M059J (cell line): ENCODE measurements at regions not wholly inside any gene's neighbourhood (a gene's known extent, or its start where the extent isn't known, plus 50 kb on each side); places are given as distances from the start of the nearest gene placed in this dataset.
A peak's percentile ranks its signal among the peaks of the same experiment; 100 is the strongest.

Experiments
- DNase-seq: peaks from one replicate; pipeline ENCODE4 v3.0.0-alpha.2; 2012; ENCODE audit warnings: low read depth

DNA sequence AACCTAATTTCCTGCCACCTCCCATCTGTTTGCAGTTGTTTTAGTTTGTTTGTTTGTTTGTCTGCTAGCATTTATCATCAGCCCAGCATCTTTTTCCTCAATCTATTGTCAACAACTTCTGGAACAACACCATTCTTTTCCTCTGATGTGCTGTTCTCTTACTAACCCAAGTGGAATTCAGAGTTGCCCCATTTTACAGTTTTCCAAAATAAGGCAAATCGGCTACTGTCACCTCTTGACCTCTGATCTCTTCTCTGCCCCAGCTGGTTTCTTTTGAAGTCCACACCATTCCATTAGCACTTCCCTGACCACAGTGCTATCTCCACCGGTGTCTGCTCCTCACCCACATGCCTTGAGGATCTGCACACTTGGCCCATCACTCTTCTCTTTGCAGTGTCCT is 102.4 kb downstream of the EFNB2 start:
- no peak for DNase-seq

DNA sequence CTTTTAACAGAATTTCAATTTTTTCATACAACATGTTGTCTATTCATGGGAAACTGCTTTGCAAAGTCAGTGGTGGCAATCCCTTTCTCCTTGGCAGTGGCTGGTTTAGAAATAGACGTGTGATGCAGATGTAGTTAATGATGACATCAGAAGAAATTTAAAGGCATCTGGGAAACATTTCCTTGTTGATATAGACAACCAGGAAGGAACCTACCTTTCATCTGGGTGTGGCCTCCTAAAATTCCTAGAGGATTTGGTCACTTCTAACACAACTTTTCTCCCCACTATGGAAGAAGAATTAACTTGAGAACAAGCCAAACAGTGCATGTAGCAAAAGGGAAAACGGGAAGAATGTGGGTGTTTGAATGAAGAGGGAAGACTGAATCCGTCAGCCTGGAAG is 102.8 kb downstream of the EFNB2 start:
- no peak for DNase-seq

DNA sequence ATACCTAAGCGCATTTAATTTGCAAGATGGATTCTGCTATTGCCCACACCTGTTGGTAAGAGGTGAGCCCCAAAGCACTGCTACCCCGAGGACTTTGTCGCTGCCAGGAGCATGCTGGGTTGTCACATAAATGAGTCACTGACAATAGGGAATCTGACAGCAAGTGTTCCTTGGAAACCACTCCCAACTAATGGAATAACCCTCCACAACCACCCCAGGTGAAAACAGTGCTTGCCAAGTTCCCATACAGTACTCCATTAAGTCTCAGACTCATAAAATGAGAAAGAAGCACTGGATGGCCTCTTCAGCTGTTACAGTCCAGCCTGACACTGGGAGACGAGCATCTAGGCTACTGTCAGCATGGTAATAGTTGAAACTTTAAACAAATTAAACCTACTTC is 108.6 kb downstream of the EFNB2 start:
- DNase-seq = no peak

DNA sequence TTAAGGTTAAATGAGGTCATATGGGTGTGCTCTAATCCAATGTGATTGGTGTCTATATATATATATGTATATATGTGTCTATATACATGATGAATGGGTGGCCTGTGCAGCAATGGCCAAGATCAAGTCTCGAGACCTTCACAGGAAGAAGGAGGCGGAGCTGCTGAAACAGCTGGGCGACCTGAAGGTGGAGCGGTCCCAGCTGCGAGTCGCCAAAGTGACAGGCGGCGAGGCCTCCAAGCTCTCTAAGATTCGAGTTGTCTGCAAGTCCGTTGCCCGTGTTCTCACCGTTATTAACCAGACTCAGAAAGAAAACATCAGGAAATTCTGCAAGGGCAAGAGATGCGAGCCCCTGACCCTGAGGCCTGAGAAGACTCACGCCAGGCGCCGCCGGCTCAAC is 109.8 kb downstream of the EFNB2 start:
- DNase-seq = no peak

DNA sequence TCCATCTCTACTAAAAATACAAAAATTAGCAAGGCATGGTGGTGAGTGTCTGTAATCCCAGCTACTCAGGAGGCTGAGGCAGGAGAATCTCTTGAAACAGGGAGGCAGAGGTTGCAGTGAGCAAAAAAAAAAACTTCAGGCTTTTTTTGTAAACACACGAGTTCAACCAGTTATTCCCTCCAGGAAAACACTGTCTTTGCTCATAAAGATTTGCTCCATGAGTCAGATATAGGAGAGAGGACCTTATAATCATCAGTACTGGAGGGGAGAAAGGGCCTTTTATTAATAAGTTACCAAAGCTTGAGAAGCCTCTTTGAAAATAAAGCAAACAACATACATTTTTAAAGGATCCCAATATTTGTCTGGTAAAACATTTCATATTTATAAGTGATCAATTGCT is 110.7 kb downstream of the EFNB2 start:
- peak; percentile 5 for DNase-seq

DNA sequence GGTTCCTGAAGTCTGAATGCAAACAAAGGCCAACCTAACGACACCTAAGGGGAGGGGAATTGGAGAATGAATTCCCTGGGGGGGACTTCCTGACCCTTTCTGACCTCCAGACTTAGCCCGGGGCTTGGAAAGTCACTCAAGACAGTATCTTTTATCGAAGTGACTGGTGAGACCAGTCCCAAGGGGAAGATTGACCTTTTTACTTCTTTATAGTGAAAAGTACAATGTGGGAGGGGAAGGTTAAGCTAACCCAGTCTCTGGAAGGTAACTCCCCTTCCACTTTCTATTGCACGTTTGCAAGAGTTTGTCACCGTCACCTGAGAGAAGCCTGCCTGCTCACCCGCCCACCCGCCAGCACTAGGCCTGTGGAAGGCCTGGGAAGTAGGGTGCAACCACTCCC is 111.9 kb downstream of the EFNB2 start:
- DNase-seq = no peak

DNA sequence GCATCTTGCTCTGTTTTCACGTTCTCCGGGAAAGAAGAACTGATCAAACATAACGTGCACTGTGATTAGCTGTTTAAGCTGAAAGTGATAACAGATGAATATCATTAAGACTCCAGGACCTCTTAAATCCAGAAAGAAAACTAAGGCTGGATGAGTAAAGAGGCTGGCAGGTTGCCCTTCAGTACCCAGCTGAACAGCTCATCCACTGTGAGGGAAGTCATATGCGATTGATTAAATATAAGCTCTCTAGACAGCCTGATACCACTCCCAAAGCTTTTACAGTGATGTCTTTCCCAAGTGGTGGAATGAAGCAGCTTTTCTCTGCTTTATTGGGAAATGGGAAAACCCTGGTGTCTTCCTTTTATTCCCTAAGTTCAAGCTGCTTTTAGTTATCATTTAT is 116.9 kb downstream of the EFNB2 start:
- DNase-seq = peak; percentile 48

DNA sequence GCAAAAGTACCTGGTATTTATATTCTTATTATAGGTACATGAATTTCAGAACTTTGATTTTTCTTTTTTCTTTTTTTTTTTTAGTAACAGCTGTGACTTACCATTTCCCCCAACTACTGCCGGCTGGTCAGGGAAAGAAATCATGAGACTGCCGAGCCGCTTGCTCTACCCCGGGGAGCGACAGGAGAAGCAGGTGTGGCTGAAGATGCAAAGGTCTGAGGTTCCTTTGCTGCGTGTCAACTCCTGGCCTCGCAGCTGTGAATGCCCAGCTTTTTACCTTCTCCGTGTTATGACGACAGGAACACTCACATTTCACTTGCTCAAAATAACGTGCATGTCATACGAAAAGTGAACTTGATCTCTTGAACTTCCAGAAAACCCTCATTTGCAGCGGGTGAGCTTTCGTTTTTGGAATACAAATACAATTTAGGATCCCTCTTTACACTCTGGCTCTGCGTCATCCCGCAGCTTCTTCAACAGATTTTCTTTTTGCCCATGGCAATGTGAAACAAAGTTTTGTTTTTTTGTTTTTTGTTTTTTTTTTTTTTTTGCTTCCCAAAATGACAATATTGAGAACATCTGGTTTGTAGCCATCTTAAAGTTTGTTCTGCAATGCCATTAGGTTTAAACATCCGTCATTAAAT is 117.9 kb downstream of the EFNB2 start:
- no peak for DNase-seq

DNA sequence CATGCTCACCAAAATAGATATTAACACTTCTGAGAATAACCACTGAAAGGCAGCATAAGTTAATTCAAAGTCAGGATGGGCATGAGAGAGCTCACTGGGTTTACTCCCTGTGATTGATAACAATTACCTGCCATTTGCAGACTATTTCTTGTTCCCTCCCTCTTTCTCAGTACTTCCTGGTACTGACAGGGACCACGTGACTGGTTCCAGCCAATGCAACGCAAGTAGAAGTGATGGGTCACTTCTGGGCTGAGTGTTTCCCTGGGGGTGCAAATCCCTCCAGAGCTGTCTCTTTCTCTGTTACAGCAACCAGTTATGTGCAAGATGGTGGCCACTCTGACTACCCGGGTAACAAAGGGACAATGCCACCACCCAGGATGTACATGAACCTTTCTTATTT is 118.8 kb downstream of the EFNB2 start:
- DNase-seq = no peak

DNA sequence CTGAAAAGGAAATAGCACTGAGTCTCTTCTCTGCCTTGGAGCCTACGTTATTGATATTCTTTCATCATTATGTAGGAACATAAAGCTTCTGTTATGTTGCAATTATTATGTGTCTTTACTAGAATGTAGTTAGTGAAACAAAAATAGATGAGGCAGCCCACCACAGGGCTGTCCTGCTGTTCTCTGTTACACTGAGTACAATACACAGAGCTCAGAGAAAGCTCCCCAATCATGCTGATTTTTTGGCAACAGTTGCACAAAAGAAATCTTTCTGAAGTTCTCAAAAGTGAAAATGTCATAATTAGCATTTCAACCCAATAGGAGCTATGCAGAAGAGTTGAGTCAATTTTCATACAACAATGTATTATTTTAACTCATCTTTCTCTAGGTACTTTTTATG is 119.5 kb downstream of the EFNB2 start:
- no peak for DNase-seq

DNA sequence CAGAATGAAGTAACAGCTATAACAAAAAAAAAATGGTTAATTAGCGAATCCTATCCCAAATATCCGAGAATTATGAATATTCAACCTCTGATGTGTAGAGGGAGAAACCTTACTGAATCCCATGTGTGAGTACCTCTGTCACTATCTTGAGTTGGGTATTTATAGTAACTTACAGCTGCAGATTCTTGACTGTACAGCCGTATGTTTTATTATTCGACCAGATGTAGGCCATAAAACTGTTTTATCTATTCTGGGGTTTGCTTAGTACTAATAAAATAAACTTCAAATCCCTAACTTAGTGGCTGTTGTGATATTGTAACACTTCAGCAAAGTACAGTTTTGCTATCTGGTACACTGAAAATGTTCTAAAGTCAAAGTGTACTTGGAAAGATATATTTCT is 120.0 kb downstream of the EFNB2 start:
- DNase-seq = no peak

DNA sequence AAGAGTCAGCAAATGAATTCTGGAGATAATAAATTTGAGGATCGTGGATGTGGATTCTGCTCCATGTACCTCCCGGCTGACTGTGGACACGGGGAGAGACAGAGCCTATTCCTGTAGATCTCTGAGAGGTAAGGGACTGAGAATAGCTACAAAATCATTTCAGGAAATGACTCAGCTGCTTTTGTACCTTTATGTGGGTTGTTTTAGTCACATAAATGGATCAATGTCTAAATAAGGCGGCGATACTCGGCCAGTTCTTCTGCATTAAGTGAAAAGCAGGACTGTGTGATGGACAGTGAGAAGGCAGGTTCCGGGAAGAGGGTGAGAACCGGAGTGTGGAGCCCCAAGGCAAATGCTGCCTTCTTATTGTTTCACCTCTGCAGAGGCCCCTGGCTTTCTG is 128.1 kb downstream of the EFNB2 start:
- peak; percentile 69 for DNase-seq

DNA sequence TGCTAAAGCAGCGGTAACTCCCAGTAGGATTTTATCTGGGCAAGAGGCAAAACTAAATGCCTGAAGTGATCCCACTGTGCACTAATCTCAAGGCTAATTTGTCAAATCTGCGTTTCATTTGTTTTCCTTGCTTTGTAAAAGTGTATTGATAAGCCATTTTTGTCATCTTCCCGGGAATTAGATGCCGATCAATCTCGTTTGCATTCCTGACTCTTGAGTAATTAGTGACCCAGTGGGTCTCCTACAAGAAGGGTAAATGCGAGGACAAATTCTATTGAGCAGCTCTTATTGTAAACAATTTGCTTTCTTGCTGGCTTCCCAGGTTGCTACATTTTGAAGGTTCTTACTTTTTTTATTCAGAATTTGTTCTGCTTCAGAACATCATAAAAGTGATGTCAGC is 129.7 kb downstream of the EFNB2 start:
- DNase-seq = no peak

DNA sequence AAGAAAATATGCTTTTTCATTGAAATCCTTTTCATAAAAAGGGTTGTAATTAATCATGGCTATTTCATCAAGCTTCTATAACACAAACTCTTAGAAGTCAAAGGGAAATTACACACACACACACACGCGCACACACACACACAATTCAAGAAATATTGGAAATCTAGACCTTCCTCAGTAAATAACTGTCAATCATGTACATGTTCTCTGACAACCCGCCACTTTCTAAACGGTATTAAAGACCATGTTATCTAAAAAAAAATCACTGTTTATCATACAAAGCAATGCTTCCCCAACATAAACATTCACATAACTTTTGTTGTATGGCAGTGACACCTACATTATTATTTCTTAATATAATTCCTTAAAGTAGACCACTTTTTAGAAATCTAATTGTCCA is 132.2 kb downstream of the EFNB2 start:
- DNase-seq = no peak

DNA sequence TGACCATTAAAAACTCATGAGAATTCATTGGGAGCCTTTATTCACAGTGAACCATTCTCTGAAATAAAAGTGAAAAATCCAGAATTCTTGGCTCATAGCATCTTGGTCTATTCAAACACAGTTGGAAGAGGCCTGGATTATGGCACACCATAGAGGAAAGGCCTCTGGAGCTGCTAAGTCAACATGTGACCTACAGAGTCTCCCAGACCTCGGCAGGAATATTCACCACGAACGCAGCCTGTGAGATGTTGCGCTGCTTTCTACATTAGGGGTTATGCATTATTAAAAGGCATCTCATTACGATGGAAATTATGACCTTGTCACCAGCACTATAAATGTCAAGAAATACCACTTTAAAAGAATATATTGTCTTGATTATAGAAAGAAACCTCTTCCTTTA is 132.6 kb downstream of the EFNB2 start:
- DNase-seq = no peak

DNA sequence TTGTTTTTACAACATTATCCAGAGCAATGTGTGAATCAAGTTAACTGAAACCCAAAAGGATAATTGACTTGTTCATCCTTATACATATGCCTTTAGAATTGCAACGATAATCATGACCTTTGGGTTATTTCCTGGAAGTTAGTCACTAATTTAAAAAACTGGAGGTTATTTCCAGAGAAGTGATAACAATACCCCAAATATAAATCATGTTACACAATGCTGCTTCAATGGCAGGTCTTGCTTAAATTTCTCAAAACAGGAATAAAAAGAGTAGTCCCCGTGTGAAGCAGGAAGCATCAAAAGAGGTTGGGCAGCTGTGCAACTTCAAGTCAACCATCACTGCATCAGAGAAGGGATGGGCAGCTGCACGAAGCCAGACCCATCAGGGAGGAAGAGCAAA is 134.4 kb downstream of the EFNB2 start:
- no peak for DNase-seq

DNA sequence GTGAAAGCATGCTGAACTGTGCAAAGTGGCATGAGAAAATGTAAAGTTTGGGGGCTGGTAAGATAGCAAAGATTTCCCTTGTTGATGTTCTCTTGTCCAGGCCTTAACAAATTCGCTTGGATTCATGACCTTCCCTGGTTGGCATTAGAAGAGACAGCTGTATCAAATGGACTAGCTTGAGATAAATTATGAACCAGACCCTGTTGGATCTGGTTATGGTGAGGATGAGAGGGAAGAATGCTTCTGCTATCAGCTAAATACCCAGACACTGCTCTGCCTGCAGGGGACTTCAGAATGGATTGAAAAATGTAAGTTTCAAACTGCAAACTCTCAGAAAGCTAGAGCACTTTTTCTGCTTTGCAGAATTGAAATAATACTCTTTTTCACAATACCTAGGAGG is 135.2 kb downstream of the EFNB2 start:
- DNase-seq = no peak

DNA sequence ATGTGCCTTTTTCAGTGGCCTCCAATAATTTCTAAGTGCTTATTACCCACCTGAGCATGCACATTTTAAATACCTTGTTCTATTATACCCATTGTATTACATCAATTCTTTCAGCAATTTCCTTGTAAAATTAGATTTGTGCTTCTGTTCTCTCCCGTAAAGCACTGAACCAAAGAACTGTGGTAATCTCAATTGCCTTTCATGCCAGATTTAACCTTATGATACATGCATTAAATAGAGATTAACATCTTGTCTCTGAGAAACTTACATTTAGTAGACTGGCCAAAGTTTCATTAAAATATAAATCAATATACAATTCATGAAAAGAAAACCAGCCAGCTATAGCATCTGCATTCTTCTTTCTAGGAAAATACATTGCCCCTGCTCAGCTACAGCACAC is 137.2 kb downstream of the EFNB2 start:
- DNase-seq = no peak

DNA sequence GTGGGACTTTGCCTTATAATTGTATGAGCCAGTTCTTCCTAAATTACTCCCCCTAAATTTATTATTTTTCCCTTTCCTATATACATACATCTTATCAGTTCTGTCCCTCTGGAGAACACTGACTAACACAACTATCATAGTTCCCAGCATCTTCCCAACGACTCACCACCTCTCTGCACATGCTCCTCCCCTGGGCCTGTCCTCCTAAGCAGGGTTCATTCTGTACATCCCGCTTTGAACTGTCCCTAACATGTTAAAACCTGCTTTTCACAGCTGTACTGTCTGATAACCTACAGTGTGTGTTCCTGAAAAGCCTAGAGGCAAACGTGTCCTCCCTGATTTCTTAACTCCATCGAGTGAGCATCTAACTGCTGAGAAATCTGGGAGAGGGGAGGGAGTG is 141.7 kb downstream of the EFNB2 start:
- no peak for DNase-seq

DNA sequence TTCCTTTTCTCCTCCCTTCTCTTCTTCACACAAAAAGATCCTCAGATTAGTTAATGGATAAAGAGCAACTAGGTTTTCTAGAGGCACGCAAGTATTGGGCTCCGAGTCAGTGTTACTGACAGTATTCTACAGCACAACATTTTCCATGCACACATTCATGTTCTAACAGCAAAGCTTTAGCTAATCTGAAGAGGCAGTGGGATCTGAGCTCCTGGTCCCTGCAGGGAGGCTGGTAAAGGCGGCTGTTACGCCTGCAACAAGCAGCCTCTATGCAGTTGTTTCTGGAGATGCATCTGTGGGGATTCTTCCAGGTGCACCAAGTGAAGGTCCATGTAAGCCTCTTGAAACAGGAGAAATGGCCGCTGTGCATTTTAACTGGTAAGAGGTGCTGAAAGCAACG is 143.8 kb downstream of the EFNB2 start:
- no peak for DNase-seq

DNA sequence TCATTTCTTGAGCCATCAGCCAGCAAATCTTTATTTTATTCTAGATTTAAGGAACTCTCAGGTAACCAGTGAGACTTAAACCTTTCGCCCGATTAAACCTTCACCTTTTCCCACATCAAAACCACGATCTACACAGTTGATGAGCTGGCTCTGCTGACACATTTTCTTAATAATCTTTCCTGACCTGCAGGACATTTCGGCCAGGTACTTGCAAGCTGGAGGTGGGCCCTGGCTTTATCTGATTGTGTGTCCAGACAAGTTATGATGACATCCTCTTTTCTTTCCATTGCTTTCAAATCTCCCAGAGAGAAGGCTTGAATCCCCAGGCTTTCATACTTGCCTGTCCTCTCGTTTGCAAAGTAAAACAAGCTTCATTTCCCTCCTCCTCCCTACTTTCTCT is 144.2 kb downstream of the EFNB2 start:
- DNase-seq = no peak

DNA sequence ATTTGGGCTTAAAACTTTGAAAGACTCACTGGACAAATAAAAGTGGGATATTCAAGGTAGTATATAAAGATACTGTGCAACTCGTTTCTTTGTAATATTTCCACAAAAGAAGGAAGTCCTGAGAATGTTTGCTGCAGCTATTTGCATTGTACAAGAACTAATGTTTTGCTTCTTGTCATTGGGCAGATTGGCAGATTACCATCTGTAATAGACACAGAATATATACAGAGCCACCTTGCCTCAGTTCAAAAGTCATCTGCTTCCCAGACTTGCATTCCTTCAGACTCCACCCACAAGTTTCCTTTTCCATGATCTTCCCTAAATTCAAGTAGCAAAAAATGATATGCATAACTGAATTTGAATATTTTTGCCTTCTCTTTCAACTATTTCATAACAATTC is 145.1 kb downstream of the EFNB2 start:
- no peak for DNase-seq

DNA sequence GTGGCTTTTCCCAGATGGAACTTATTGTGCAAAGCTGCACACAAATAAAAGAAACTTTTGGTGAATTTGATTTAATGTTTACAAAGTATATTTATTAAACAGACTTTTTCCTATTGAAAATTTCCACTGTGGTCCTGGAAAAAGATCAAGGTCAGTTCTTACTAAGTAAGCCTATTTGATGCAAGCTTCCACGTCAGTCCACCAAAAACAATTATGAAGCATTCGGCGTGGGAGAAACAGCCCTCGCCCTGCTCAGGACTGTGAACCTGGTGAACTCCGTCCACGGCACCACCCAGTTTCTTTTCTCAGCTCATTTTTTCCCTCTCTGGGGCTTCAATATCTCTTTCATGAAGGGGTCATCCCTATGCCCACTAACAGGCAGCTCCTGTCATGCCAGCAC is 149.8 kb downstream of the EFNB2 start:
- DNase-seq = no peak

DNA sequence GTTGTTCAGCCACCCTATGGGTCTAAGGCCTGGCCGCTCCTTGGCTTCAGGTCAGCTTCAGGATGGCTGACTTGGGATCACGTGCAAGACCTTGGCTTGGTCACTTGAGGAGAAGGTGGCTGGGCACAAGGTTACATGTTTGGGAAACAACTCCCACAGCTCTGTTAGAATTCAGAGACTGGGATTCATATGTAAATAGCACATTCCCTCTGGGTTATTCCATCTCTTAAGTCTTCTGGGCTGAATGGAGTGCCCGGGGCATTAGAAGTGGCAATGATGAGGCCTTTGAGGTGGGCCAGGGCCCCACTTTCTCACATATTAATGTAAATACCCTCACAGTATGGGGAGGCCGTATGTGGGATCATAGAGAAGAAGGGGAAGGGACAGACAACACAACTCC is 150.9 kb downstream of the EFNB2 start:
- DNase-seq = no peak

DNA sequence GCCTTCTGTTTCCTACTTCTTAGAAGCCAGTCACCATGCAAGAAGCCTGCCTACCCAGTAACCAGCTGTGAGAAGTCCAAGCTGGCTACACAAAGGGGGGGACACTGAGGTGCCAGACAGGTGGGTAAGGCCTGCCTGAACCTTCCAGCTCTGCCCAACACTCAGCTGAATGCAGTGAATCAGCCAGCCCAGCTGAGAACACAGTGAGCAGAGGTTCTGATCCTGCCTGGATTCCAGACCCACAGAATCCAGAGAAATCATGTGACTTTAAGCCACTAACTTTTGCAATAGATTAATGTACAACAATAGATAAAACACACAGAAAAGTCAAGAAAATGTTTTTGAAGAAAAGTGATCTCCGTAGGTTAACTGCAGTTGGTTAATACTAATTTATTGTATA is 151.7 kb downstream of the EFNB2 start:
- DNase-seq = no peak
